ENCODE measurements at regions not wholly inside any gene's neighbourhood (a gene's known extent, or its start where the extent isn't known, plus 50 kb on each side); places are given as distances from the start of the nearest gene placed in this dataset.

DNA sequence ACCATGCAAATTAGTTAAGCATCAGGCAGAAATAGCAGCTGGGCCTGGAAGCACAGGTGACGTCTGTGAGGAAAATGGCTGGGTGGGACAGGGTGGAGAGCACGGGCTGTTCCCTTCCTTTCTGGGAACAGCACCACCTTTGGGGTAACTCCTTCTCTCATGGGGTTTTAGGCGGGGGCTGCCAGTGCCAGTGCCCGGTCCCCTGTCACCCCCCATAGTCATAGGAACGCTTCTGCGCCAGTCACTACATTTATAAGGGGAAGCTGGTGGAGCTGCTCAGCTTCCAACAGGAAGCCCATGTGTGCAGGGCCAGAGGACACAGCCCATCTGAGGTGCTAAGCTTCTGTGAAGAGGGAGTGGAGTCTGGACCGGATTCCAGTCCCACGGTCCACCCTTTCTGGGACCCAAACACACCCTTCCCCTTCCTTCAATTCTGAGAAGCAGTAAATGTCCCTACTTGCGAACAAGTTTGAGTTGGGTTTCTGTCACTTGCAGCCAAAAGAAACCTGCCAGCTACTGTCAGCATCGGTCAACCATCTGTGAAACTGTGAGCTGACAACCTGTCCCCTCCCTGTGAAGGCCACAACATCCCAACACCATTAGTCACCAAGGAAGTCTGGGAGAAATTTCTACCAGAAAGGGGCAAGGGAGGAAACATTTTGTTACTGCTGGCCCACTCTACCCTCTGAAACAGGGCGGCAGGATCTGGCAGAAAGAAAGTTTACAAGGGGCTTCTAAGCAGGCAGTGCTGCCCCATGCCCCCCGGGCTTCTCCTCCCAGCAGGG lies 86.0 kb upstream of the AMZ2 start:
- TF ChIP-seq POLR2A (IDR thresholded peaks at IDR 0.05; ENCODE audit: low read depth, low read length) (no peak), TAF1 (IDR thresholded peaks at IDR 0.05; ENCODE audit: borderline replicate concordance, low read depth, low read length) (no peak)

Measured in GM12892 (cell line).